OCI-LY1 (cell line): ENCODE measurements at regions not wholly inside any gene's neighbourhood (a gene's known extent, or its start where the extent isn't known, plus 50 kb on each side); places are given as distances from the start of the nearest gene placed in this dataset.

Source experiments
- H2AFZ ChIP-seq: fragments of 200-600 bp; sonication (generic), shearing (Covaris generic); 2 replicates; pipeline ENCODE4 v1.6.0; 2014; ENCODE audit warnings: antibody characterized with exemption, mild to moderate bottlenecking, low read length
- H3F3A ChIP-seq: fragments of 200-600 bp; sonication (generic), shearing (Covaris generic); 2 replicates; pipeline ENCODE4 v1.6.0; 2014; ENCODE audit warnings: mild to moderate bottlenecking, antibody characterized with exemption, low read length, moderate library complexity; ENCODE audit not compliant: insufficient read depth
- H3K27ac ChIP-seq: fragments of 200-600 bp; sonication (generic); 2 replicates; pipeline ENCODE4 v1.5.1; 2014; ENCODE audit warnings: low read length, mixed run types, mild to moderate bottlenecking, low read depth; ENCODE audit not compliant: poor library complexity, severe bottlenecking
- H3K27me3 ChIP-seq: fragments of 200-600 bp; sonication (generic); 2 replicates; pipeline ENCODE4 v1.6.0; 2014; ENCODE audit warnings: antibody characterized with exemption, mild to moderate bottlenecking, low read length, moderate library complexity; ENCODE audit not compliant: insufficient read depth
- H3K36me3 ChIP-seq: fragments of 200-600 bp; sonication (generic); 2 replicates; pipeline ENCODE4 v1.6.1; 2014; ENCODE audit warnings: mild to moderate bottlenecking, antibody characterized with exemption, low read length, moderate library complexity, mixed read lengths; ENCODE audit not compliant: insufficient read depth
- H3K4me1 ChIP-seq: fragments of 200-600 bp; sonication (generic); 2 replicates; pipeline ENCODE4 v1.5.1; 2014; ENCODE audit warnings: mild to moderate bottlenecking, low read length, moderate library complexity; ENCODE audit not compliant: insufficient read depth, severe bottlenecking
- H3K4me2 ChIP-seq: fragments of 200-600 bp; sonication (generic), shearing (Covaris generic); 2 replicates; pipeline ENCODE4 v1.6.1; 2014; ENCODE audit warnings: low read length
- H3K4me3 ChIP-seq: fragments of 200-600 bp; sonication (generic); 2 replicates; pipeline ENCODE4 v1.5.1; 2014; ENCODE audit warnings: low read length, low read depth, mild to moderate bottlenecking, mixed read lengths; ENCODE audit not compliant: poor library complexity, severe bottlenecking
- H3K79me2 ChIP-seq: fragments of 200-600 bp; shearing (Covaris generic); 2 replicates; pipeline ENCODE4 v1.6.1; 2016; ENCODE audit warnings: mixed run types, low read length, mixed read lengths; ENCODE audit not compliant: insufficient read depth
- H3K9ac ChIP-seq: fragments of 200-600 bp; sonication (generic), shearing (Covaris generic); 2 replicates; pipeline ENCODE4 v1.6.1; 2014; ENCODE audit warnings: mild to moderate bottlenecking, low read length, mixed read lengths
- H3K9me2 ChIP-seq: fragments of 200-600 bp; sonication (generic), shearing (Covaris generic); 2 replicates; pipeline ENCODE4 v1.6.1; 2014; ENCODE audit warnings: low read depth, mild to moderate bottlenecking, low read length, mixed read lengths
- H3K9me3 ChIP-seq: fragments of 200-600 bp; shearing (Covaris generic); 2 replicates; pipeline ENCODE4 v1.6.1; 2014; ENCODE audit warnings: low read length, mixed read lengths
- H4K20me1 ChIP-seq: fragments of 200-600 bp; sonication (generic), shearing (Covaris generic); 2 replicates; pipeline ENCODE4 v1.6.0; 2016; ENCODE audit warnings: mild to moderate bottlenecking, low read length; ENCODE audit not compliant: insufficient read depth
- CTCF ChIP-seq: fragments of 200-600 bp; sonication (generic), shearing (Covaris generic); IDR thresholded peaks from 2 replicates; pipeline ENCODE4 v1.5.1; 2017; ENCODE audit warnings: mild to moderate bottlenecking, antibody characterized with exemption, low read length, moderate library complexity, mixed read lengths
- EZH2 ChIP-seq: fragments of 200-600 bp; sonication (generic), shearing (Covaris generic); IDR thresholded peaks from 2 replicates; pipeline ENCODE4 v1.8.0; 2017; ENCODE audit warnings: borderline replicate concordance, mixed run types, mild to moderate bottlenecking, antibody characterized with exemption, low read length, moderate library complexity, mixed read lengths

GRCh38 chr13:106865716-106866440, 297.9 kb upstream of the ARGLU1 start:
- Histone ChIP-seq H3K79me2 (no peaks in the 10 kb centered on the region), H3K9me2 (no peaks in the 10 kb centered on the region), H3K9ac (no peak overlapping the region), H3K36me3 (no peaks in the 10 kb centered on the region), H3F3A (no peaks in the 10 kb centered on the region), H3K9me3 (no peaks in the 10 kb centered on the region), H4K20me1 (no peaks in the 10 kb centered on the region; the same call in 1 of the 2 replicates), H3K27me3 (0 out of 2 replicates have a peak, but pooled peaks cover 3% of the 10 kb centered on the region), H3K4me1 (no peaks in the 10 kb centered on the region), H2AFZ (no peak overlapping the region), H3K27ac (no peak overlapping the region), H3K4me2 (no peak overlapping the region), H3K4me3 (no peak overlapping the region)
- no peak for TF ChIP-seq CTCF
- TF ChIP-seq EZH2 = no peak

GRCh38 chr13:106859533-106859904, 291.6 kb upstream of the ARGLU1 start:
- no peak overlapping the region for H3K4me3 ChIP-seq
- no peak overlapping the region for H3K4me2 ChIP-seq
- no peaks in the 10 kb centered on the region for H4K20me1 ChIP-seq
- TF ChIP-seq CTCF (no peak), EZH2 (no peak)
- no peaks in the 10 kb centered on the region for H3K9me2 ChIP-seq
- H3K4me1 ChIP-seq = no peaks in the 10 kb centered on the region
- no peaks in the 10 kb centered on the region for H3K27me3 ChIP-seq
- H3F3A ChIP-seq = no peaks in the 10 kb centered on the region
- no peaks in the 10 kb centered on the region for H3K36me3 ChIP-seq
- H3K9ac ChIP-seq = no peak overlapping the region
- H3K79me2 ChIP-seq = no peaks in the 10 kb centered on the region
- H3K9me3 ChIP-seq = no peaks in the 10 kb centered on the region
- no peak overlapping the region for H3K27ac ChIP-seq
- no peak overlapping the region for H2AFZ ChIP-seq

GRCh38 chr13:106858903-106859532, 291.1 kb upstream of the ARGLU1 start:
- no peak overlapping the region for H3K4me3 ChIP-seq
- H3K36me3 ChIP-seq = no peaks in the 10 kb centered on the region
- H3K9ac ChIP-seq = no peak overlapping the region
- no peak overlapping the region for H3K27ac ChIP-seq
- no peaks in the 10 kb centered on the region for H4K20me1 ChIP-seq
- no peak overlapping the region for H2AFZ ChIP-seq
- H3K9me3 ChIP-seq = no peaks in the 10 kb centered on the region
- H3F3A ChIP-seq = no peaks in the 10 kb centered on the region
- no peaks in the 10 kb centered on the region for H3K27me3 ChIP-seq
- H3K4me1 ChIP-seq = no peaks in the 10 kb centered on the region
- no peaks in the 10 kb centered on the region for H3K9me2 ChIP-seq
- H3K79me2 ChIP-seq = no peaks in the 10 kb centered on the region
- no peak for TF ChIP-seq CTCF
- no peak for TF ChIP-seq EZH2
- H3K4me2 ChIP-seq = no peak overlapping the region
